H1 (cell line): ENCODE measurements at regions not wholly inside any gene's neighbourhood (a gene's known extent, or its start where the extent isn't known, plus 50 kb on each side); places are given as distances from the start of the nearest gene placed in this dataset.

ENCODE experiments used
- CTCF ChIA-PET: fragments of 300-600 bp; sonication (Branson Sonifier 250); formaldehyde crosslinking; loops from one replicate; lab custom pipeline; 2021; ENCODE audit not compliant: partially characterized antibody; lab: Charles Lee
- POLR2A ChIA-PET: fragments of 300-600 bp; sonication (Branson Sonifier 250); formaldehyde crosslinking; loops from one replicate; lab custom pipeline; 2021; ENCODE audit warnings: inconsistent platforms; ENCODE audit not compliant: partially characterized antibody; lab: Charles Lee
- DNase-seq, 2 experiments: peaks; one replicate each; pipeline versions ENCODE4 v3.0.0 to v3.0.0-alpha.2; 2010 to 2022; ENCODE audit warnings: low spot score in 2 of 2, low read depth in 1 of 2, mixed read lengths in 1 of 2
- FAIRE-seq: peaks from 2 replicates; lab custom pipeline; 2011; peaks lifted over from hg19 to GRCh38; lab: Jason Lieb, UNC
- H2AFZ ChIP-seq: 2 replicates; pipeline ENCODE4 v1.8.1; 2012; ENCODE audit warnings: low read length, inconsistent platforms
- H2AK5ac ChIP-seq: 2 replicates; pipeline ENCODE4 v1.6.1; 2013; ENCODE audit warnings: low read depth, low read length
- H2BK120ac ChIP-seq: replicated peaks from 2 replicates; pipeline ENCODE3; 2013; ENCODE audit warnings: low read depth, low read length, inconsistent platforms
- H2BK12ac ChIP-seq: 2 replicates; pipeline ENCODE4 v1.6.1; 2013; ENCODE audit warnings: low read depth, low read length
- H2BK15ac ChIP-seq: 2 replicates; pipeline ENCODE4 v1.6.1; 2013; ENCODE audit warnings: low read length
- H2BK20ac ChIP-seq: 2 replicates; pipeline ENCODE4 v1.6.1; 2013; ENCODE audit warnings: low read length
- H2BK5ac ChIP-seq: 2 replicates; pipeline ENCODE4 v1.6.1; 2013; ENCODE audit warnings: low read depth, low read length
- H3K14ac ChIP-seq: 2 replicates; pipeline ENCODE4 v1.6.1; 2013; ENCODE audit warnings: inconsistent platforms; ENCODE audit not compliant: insufficient read length
- H3K18ac ChIP-seq: 2 replicates; pipeline ENCODE4 v1.6.1; 2013; ENCODE audit warnings: low read length; ENCODE audit errors: extremely low read depth
- H3K23ac ChIP-seq: 2 replicates; pipeline ENCODE4 v1.6.1; 2013; ENCODE audit warnings: inconsistent platforms; ENCODE audit not compliant: insufficient read length
- H3K23me2 ChIP-seq: 2 replicates; pipeline ENCODE4 v1.6.1; 2013; ENCODE audit warnings: low read depth, low read length
- H3K27ac ChIP-seq: 2 replicates; pipeline ENCODE4 v1.6.1; 2011; ENCODE audit warnings: low read depth, low read length, inconsistent platforms
- H3K27me3 ChIP-seq, 4 experiments: replicated peaks in 1 of 4; 1 replicate in 1 of 4; 2 replicates in 3 of 4; pipeline versions ENCODE4 v1.6.1 to v1.8.1; 2011 to 2013; ENCODE audit warnings: low read length in 3 of 4, mild to moderate bottlenecking in 3 of 4, inconsistent platforms in 2 of 4, mixed read lengths in 2 of 4, moderate library complexity in 1 of 4; ENCODE audit not compliant: control insufficient read depth in 3 of 4, insufficient read depth in 3 of 4; ENCODE audit errors: extremely low read depth in 1 of 4
- H3K36me3 ChIP-seq, 4 experiments: 2 replicates each; pipeline versions ENCODE4 v1.6.1 to v1.8.1; 2011 to 2013; ENCODE audit warnings: mild to moderate bottlenecking in 4 of 4, low read length in 3 of 4, moderate library complexity in 2 of 4, control low read depth in 1 of 4, inconsistent platforms in 1 of 4; ENCODE audit not compliant: insufficient read depth in 4 of 4, control insufficient read depth in 2 of 4
- H3K4ac ChIP-seq: replicated peaks from 2 replicates; pipeline ENCODE3; 2013; ENCODE audit warnings: low read length, low read depth, mixed read lengths, inconsistent platforms; ENCODE audit not compliant: insufficient read length
- H3K4me1 ChIP-seq, 4 experiments: replicated peaks in 1 of 4; 1 replicate in 1 of 4; 2 replicates in 3 of 4; pipeline versions ENCODE4 v1.6.1 to v1.8.1; 2011 to 2013; ENCODE audit warnings: low read length in 3 of 4, inconsistent platforms in 2 of 4, mixed read lengths in 1 of 4; ENCODE audit not compliant: insufficient read depth in 4 of 4, control insufficient read depth in 3 of 4
- H3K4me2 ChIP-seq, 2 experiments: 2 replicates each; pipeline versions ENCODE4 v1.6.1 to v1.8.1; 2011 to 2013; ENCODE audit warnings: low read depth in 2 of 2, low read length in 2 of 2, control low read depth in 1 of 2, inconsistent platforms in 1 of 2, mild to moderate bottlenecking in 1 of 2; ENCODE audit not compliant: insufficient read depth in 1 of 2
- H3K4me3 ChIP-seq, 4 experiments: fragments of 200-600, 300-600 bp in 1 of 4; sonication (generic), shearing (Covaris generic), sonication (Bioruptor Twin) in 1 of 4; 2 replicates each; pipeline versions ENCODE4 v1.5.1 to v1.8.1; 2011 to 2016; ENCODE audit warnings: low read length in 4 of 4, low read depth in 3 of 4, control low read depth in 2 of 4, inconsistent platforms in 2 of 4, mild to moderate bottlenecking in 2 of 4, mixed read lengths in 1 of 4, moderate library complexity in 1 of 4; ENCODE audit not compliant: insufficient read depth in 2 of 4; ENCODE audit errors: extremely low read depth in 1 of 4
- H3K56ac ChIP-seq: replicated peaks from 2 replicates; pipeline ENCODE3; 2013; ENCODE audit warnings: low read depth, mild to moderate bottlenecking, mixed read lengths, low read length, inconsistent platforms; ENCODE audit not compliant: insufficient read length
- H3K79me1 ChIP-seq: 2 replicates; pipeline ENCODE4 v1.6.1; 2013; ENCODE audit warnings: low read depth, low read length, control low read depth
- H3K79me2 ChIP-seq, 2 experiments: 2 replicates each; pipeline versions ENCODE4 v1.6.1 to v1.8.1; 2012 to 2013; ENCODE audit warnings: low read length in 2 of 2, mild to moderate bottlenecking in 2 of 2, inconsistent platforms in 1 of 2; ENCODE audit not compliant: insufficient read depth in 2 of 2, control insufficient read depth in 1 of 2
- H3K9ac ChIP-seq, 4 experiments: replicated peaks in 1 of 4; 1 replicate in 1 of 4; 2 replicates in 3 of 4; pipeline versions ENCODE4 v1.6.1 to v1.8.1; 2011 to 2013; ENCODE audit warnings: low read depth in 3 of 4, low read length in 3 of 4, control low read depth in 2 of 4, mild to moderate bottlenecking in 2 of 4, moderate library complexity in 2 of 4, inconsistent platforms in 1 of 4; ENCODE audit errors: extremely low read depth in 1 of 4
- H3K9me3 ChIP-seq, 2 experiments: 2 replicates each; pipeline versions ENCODE4 v1.6.1 to v1.8.1; 2012 to 2013; ENCODE audit warnings: mild to moderate bottlenecking in 2 of 2, moderate library complexity in 2 of 2, control low read depth in 1 of 2, inconsistent platforms in 1 of 2, low read depth in 1 of 2, low read length in 1 of 2, mixed read lengths in 1 of 2; ENCODE audit not compliant: insufficient read depth in 2 of 2
- H4K20me1 ChIP-seq, 2 experiments: replicated peaks in 1 of 2; 2 replicates each; pipeline versions ENCODE3 to v1.8.1; 2011 to 2013; ENCODE audit warnings: inconsistent platforms in 2 of 2, low read length in 2 of 2, mild to moderate bottlenecking in 1 of 2; ENCODE audit not compliant: insufficient read depth in 2 of 2, control insufficient read depth in 1 of 2
- H4K5ac ChIP-seq: 2 replicates; pipeline ENCODE4 v1.6.1; 2013; ENCODE audit warnings: low read length, low read depth, mixed read lengths, inconsistent platforms; ENCODE audit not compliant: insufficient read length
- H4K8ac ChIP-seq: 2 replicates; pipeline ENCODE4 v1.8.0; 2013; ENCODE audit warnings: mild to moderate bottlenecking, moderate library complexity, low read length, inconsistent platforms; ENCODE audit not compliant: insufficient read depth; ENCODE audit errors: extremely low read depth
- H4K91ac ChIP-seq: replicated peaks from 2 replicates; pipeline ENCODE3; 2013; ENCODE audit warnings: low read length, mixed read lengths, inconsistent platforms; ENCODE audit not compliant: insufficient read length
- CTCF ChIP-seq, 3 experiments: IDR thresholded peaks; 1 replicate in 2 of 3; 2 replicates in 1 of 3; pipeline versions ENCODE4 v1.5.1 to v1.6.1; 2011; ENCODE audit warnings: low read length in 3 of 3, mild to moderate bottlenecking in 3 of 3, inconsistent platforms in 2 of 3, low read depth in 1 of 3, moderate library complexity in 1 of 3; ENCODE audit not compliant: insufficient read depth in 1 of 3; ENCODE audit errors: control extremely low read depth in 1 of 3
- RAD21 ChIP-seq, 2 experiments: IDR thresholded peaks in 1 of 2; conservative IDR thresholded peaks in 1 of 2; 2 replicates each; pipeline ENCODE4 v1.6.1; 2011; ENCODE audit warnings: low read depth in 2 of 2, low read length in 2 of 2, improper control_type of control experiment in 1 of 2, inconsistent platforms in 1 of 2, mild to moderate bottlenecking in 1 of 2, moderate library complexity in 1 of 2
- SRF ChIP-seq: IDR thresholded peaks from 2 replicates; pipeline ENCODE4 v1.6.1; 2011; ENCODE audit warnings: mild to moderate bottlenecking, low read depth, low read length, moderate library complexity
- TAF7 ChIP-seq: optimal IDR thresholded peaks from 2 replicates; pipeline ENCODE3; 2011; ENCODE audit warnings: low read depth, mild to moderate bottlenecking, inconsistent platforms, low read length, moderate library complexity, borderline replicate concordance
- WGBS, 2 experiments: shearing (Covaris generic) in 1 of 2; methylation state at CpG; one replicate each; pipeline versions ENCODE4 v1.1.6 to v1.1.7; 2013 to 2015; ENCODE audit warnings: low lambda C conversion rate in 2 of 2, mixed read lengths in 2 of 2, inconsistent platforms in 1 of 2, low coverage in 1 of 2, missing lambda C conversion rate in 1 of 2; ENCODE audit not compliant: insufficient replicate concordance in 2 of 2, insufficient coverage in 1 of 2, insufficient read length in 1 of 2; ENCODE audit errors: extremely low coverage in 1 of 2, missing lambda C conversion rate in 1 of 2; 5-methylcytosine and 5-hydroxymethylcytosine counted together

DNA sequence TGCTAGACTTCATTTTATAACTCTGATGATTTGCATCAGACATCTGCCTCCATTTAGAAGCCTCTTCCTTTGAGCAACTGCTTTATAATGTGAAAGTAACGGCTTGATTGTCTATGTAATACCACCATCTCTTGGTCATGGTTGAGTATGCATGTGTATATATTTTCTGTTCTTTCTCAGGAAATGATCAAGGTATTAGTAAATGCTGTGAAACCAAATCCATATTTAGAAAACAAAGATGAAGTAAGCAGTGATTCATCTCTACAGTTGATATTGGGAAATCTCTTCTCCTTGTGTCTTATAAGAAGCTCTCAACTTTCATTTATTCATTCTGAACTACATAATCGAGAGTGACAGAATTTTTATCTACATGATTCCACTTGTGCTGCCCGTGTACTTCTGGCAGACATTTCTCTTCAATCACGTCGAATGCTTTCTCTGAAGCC is 104.6 kb upstream of the ANO3 start:
- FAIRE-seq (no peak), DNase-seq (no peak)
- no peak overlapping the region for H3K4me2 ChIP-seq
- 66% methylated on average over 5 of the region's 5 CpGs; no CpG with 5 or more reads in 1 of the 2 experiments for WGBS, 2 experiments
- no peak overlapping the region for H3K14ac ChIP-seq
- no peak overlapping the region for H2BK120ac ChIP-seq
- no peak overlapping the region for H3K9ac ChIP-seq
- no peak overlapping the region for H2BK15ac ChIP-seq
- no peak overlapping the region for H3K4me3 ChIP-seq
- ChIA-PET CTCF (interaction anchor here (0.7 to 2.8 kb wide), 7 partner anchors 8 to 246 kb away, joined by 3 to 16 read pairs (median 4); no protein-coding TSS in a partner anchor), POLR2A (no interaction called here)
- peaks cover 8 to 9% of the 10 kb centered on the region in 2 experiments for H3K9me3 ChIP-seq
- no peak overlapping the region for H2BK5ac ChIP-seq
- H3K27ac ChIP-seq = no peak overlapping the region
- no peaks in the 10 kb centered on the region for H3K36me3 ChIP-seq
- no peaks in the 10 kb centered on the region for H4K20me1 ChIP-seq
- H3K79me2 ChIP-seq = no peaks in the 10 kb centered on the region
- TF ChIP-seq TAF7 = no peak
- peak in 1 of 3 experiments; percentile 39; a peak in 2 of 4 replicates for TF ChIP-seq CTCF (IDR thresholded peaks at IDR 0.05; ENCODE audit: control extremely low read depth in 1 of 3, insufficient read depth in 1 of 3, low read depth in 1 of 3, low read length in 3 of 3)
- peak; percentile 74 to 77 for TF ChIP-seq RAD21 (IDR thresholded peaks at IDR 0.05 in 1 of 2, conservative IDR thresholded peaks at IDR 0.05 in 1 of 2; ENCODE audit: low read depth in 2 of 2, low read length in 2 of 2)
- TF ChIP-seq SRF = no peak
- H3K4me1 ChIP-seq = no peaks in the 10 kb centered on the region
- no peak overlapping the region for H3K23ac ChIP-seq
- H4K5ac ChIP-seq = no peak overlapping the region
- no peak overlapping the region for H4K91ac ChIP-seq
- H3K27me3 ChIP-seq = no peaks in the 10 kb centered on the region
- no peaks in the 10 kb centered on the region for H3K79me1 ChIP-seq
- H2BK12ac ChIP-seq = no peak overlapping the region
- no peak overlapping the region for H2AFZ ChIP-seq
- no peak overlapping the region for H3K18ac ChIP-seq
- H2AK5ac ChIP-seq = no peak overlapping the region
- no peak overlapping the region for H4K8ac ChIP-seq
- H2BK20ac ChIP-seq = no peak overlapping the region
- H3K4ac ChIP-seq = no peak overlapping the region
- no peak overlapping the region for H3K56ac ChIP-seq
- no peaks in the 10 kb centered on the region for H3K23me2 ChIP-seq
